Lower lobe of right lung (tissue), 2 donors: ENCODE measurements at regions not wholly inside any gene's neighbourhood (a gene's known extent, or its start where the extent isn't known, plus 50 kb on each side); places are given as distances from the start of the nearest gene placed in this dataset.
"Not testable (repeated sequence)": the region's sequence is repeated elsewhere in the genome, so short reads cannot be mapped to it uniquely, and the experiment has no call there.

Experiments
- ATAC-seq, 2 donors: fragments of 200-7000 bp; cut with Tn5 transposase; one replicate each; pipeline ENCODE4 v1.9.1; 2020 to 2022; ENCODE audit warnings: mild to moderate bottlenecking in 2 of 2, moderate library complexity in 2 of 2
- DNase-seq: peaks from one replicate; pipeline ENCODE4 v3.0.0-alpha.2; 2020
- H3K27ac ChIP-seq: fragments of 200-600 bp; one replicate; pipeline ENCODE4 v1.8.0; 2022
- H3K27me3 ChIP-seq: fragments of 200-600 bp; one replicate; pipeline ENCODE4 v1.8.0; 2022; ENCODE audit warnings: low read depth
- H3K36me3 ChIP-seq: fragments of 200-600 bp; one replicate; pipeline ENCODE4 v1.8.0; 2022; ENCODE audit warnings: mild to moderate bottlenecking
- H3K4me1 ChIP-seq: fragments of 200-600 bp; one replicate; pipeline ENCODE4 v1.8.0; 2022
- H3K4me3 ChIP-seq: fragments of 200-600 bp; one replicate; pipeline ENCODE4 v1.8.0; 2022; ENCODE audit warnings: mild to moderate bottlenecking
- H3K9me3 ChIP-seq: fragments of 200-600 bp; one replicate; pipeline ENCODE4 v1.8.0; 2022
- intact Hi-C: fragments of 100-400 bp; cut with DNase I; formaldehyde crosslinking; loops from one replicate; pipeline ENCODE4 v1.11.0; 2022
- TF ChIP-seq, protein P1 (sequence below): fragments of 200-600 bp; IDR thresholded peaks from one replicate; pipeline ENCODE4 v1.8.0; 2022; ENCODE audit warnings: antibody characterized with exemption, mild to moderate bottlenecking
- donor health status: DM: no; HTN: yes; CAD: no; lungs with severe emphysema.

- no peaks in the 10 kb centered on the region for H3K9me3 ChIP-seq
- TF ChIP-seq, protein P1, sequence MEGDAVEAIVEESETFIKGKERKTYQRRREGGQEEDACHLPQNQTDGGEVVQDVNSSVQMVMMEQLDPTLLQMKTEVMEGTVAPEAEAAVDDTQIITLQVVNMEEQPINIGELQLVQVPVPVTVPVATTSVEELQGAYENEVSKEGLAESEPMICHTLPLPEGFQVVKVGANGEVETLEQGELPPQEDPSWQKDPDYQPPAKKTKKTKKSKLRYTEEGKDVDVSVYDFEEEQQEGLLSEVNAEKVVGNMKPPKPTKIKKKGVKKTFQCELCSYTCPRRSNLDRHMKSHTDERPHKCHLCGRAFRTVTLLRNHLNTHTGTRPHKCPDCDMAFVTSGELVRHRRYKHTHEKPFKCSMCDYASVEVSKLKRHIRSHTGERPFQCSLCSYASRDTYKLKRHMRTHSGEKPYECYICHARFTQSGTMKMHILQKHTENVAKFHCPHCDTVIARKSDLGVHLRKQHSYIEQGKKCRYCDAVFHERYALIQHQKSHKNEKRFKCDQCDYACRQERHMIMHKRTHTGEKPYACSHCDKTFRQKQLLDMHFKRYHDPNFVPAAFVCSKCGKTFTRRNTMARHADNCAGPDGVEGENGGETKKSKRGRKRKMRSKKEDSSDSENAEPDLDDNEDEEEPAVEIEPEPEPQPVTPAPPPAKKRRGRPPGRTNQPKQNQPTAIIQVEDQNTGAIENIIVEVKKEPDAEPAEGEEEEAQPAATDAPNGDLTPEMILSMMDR = no peak
- H3K36me3 ChIP-seq = no peaks in the 10 kb centered on the region
- no peaks in the 10 kb centered on the region for H3K4me1 ChIP-seq
- no peak for DNase-seq
- intact Hi-C loops = no loop called here
- ATAC-seq = no peak
- H3K4me3 ChIP-seq = no peak overlapping the region
- H3K27ac ChIP-seq = no peak overlapping the region
- no peaks in the 10 kb centered on the region for H3K27me3 ChIP-seq
Measured at GRCh38 chr3:89932882-89933281, 825.5 kb downstream of the EPHA3 start.

DNA sequence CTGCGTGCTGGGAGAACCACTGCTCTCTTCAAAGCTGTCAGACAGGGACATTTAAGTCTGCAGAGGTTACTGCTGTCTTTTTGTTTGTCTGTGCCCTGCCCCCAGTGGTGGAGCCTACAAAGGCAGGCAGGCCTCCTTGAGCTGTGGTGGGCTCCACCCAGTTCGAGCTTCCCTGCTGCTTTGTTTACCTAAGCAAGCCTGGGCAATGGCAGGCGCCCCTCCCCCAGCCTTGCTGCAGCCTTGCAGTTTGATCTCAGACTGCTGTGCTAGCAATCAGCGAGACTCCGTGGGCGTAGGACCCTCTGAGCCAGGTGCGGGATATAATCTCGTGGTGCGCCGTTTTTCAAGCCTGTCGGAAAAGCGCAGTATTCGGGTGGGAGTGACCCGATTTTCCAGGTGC is 837.0 kb downstream of the EPHA3 start:
- H3K9me3 ChIP-seq, H3K4me1 ChIP-seq, H3K27ac ChIP-seq, DNase-seq, H3K27me3 ChIP-seq, H3K36me3 ChIP-seq, intact Hi-C loops, H3K4me3 ChIP-seq, ATAC-seq: not testable (repeated sequence)

DNA sequence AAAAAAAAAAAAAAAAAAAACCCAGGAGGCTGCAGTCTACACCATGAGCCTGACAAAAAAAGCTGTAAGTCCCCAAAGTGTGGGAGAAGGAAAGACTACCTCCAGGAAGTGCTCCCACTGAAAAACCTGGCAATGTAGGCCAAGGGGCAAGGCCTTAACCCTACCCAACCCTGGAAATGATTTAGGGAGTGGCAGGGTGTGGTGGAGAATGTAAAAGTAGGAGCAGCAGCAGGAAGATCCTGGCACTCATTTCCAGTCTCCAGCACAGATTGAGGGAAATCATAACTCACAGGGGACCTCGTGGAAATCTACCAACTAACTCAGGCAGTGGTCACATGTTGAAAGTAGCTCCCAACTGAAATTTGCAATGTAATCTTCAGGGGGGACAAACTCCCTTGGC is 839.5 kb downstream of the EPHA3 start:
- Histone ChIP-seq H3K4me1 (no peaks in the 10 kb centered on the region), H3K27ac (no peak overlapping the region), H3K4me3 (no peak overlapping the region), H3K36me3 (no peaks in the 10 kb centered on the region), H3K27me3 (no peaks in the 10 kb centered on the region), H3K9me3 (no peaks in the 10 kb centered on the region)
- TF ChIP-seq, protein P1 = no peak
- ATAC-seq (no peak), DNase-seq (no peak)
- intact Hi-C loops = no loop called here

DNA sequence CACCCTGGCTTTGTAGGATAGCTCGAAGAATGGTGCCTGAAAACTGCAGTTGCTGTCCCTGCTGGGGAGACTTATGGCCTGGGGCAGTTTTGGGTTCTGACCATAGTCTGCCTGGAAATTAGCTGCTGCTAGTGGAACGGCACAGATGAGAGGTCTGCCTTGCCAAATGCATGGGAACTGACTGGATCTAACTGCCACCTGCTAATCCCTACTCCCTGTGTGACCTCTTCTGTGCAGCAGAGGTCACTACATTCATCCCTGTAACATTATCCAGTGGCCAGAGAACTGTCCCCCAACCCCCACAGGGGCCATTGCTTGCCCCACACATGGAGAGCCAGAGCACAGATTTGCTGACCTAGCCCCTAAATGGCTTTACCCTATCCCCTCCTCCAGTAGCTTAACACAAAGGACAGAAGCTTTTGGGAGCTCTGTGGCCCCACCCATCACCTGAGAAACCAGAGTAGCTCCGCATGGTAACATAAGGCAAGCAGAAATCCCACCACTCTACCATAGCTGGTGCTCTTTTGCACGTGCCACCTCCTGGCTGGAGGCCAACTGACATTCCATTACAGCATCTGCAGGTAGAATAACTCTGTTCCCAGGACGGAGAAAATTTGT is 840.0 kb downstream of the EPHA3 start:
- no peak for ATAC-seq
- Histone ChIP-seq H3K27ac (no peak overlapping the region), H3K27me3 (no peaks in the 10 kb centered on the region), H3K9me3 (no peaks in the 10 kb centered on the region), H3K4me3 (no peak overlapping the region), H3K4me1 (no peaks in the 10 kb centered on the region), H3K36me3 (no peaks in the 10 kb centered on the region)
- DNase-seq = no peak
- TF ChIP-seq, protein P1 = no peak
- intact Hi-C loops = no loop called here

DNA sequence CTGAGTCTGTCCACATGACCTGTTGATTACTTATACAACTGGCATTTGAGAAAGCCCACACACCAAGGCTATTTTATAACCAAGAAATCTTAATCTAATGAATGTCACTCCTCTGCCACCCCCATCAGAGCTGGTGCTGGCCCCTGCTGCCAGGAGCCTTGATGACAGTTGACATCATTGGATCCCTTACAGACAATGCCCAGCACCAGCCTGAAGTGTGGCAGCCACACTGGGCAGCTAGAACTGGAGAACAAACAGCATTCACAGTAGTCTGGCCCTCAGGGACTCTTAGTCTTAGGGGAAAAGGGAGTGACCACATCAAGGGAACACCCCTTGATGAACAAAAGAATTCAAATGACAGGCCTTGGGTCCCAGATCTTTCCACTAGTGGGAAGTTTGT is 840.6 kb downstream of the EPHA3 start:
- H3K27ac ChIP-seq = no peak overlapping the region
- no peak for ATAC-seq
- TF ChIP-seq, protein P1 = no peak
- no peak for DNase-seq
- no peaks in the 10 kb centered on the region for H3K36me3 ChIP-seq
- H3K9me3 ChIP-seq = no peaks in the 10 kb centered on the region
- H3K4me1 ChIP-seq = no peaks in the 10 kb centered on the region
- no peaks in the 10 kb centered on the region for H3K27me3 ChIP-seq
- no peak overlapping the region for H3K4me3 ChIP-seq
- intact Hi-C loops = no loop called here

- ATAC-seq (no peak), DNase-seq (no peak)
- no peaks in the 10 kb centered on the region for H3K27me3 ChIP-seq
- no peaks in the 10 kb centered on the region for H3K4me1 ChIP-seq
- H3K9me3 ChIP-seq = no peaks in the 10 kb centered on the region
- TF ChIP-seq, protein P1 = no peak
- H3K4me3 ChIP-seq = no peak overlapping the region
- no peak overlapping the region for H3K27ac ChIP-seq
- intact Hi-C loops = no loop called here
- no peaks in the 10 kb centered on the region for H3K36me3 ChIP-seq
Measured at GRCh38 chr3:89950772-89951171, 843.4 kb downstream of the EPHA3 start.
